ENCODE measurements at regions not wholly inside any gene's neighbourhood (a gene's known extent, or its start where the extent isn't known, plus 50 kb on each side); places are given as distances from the start of the nearest gene placed in this dataset.

GRCh38 chrX:25941087-25941486 is 197.1 kb upstream of the MAGEB18 start:
- H3K4me3 Mint-ChIP-seq: no peak overlapping the region
- Histone ChIP-seq H3K4me3 (ENCODE audit: low read length) (no peak overlapping the region), H3K4me1 (ENCODE audit: insufficient read depth, low read length) (no peaks in the 10 kb centered on the region), H3K27ac (ENCODE audit: low read depth in 1 of 2, low read length in 2 of 2) (no peak overlapping the region), H3K9me3 (ENCODE audit: control insufficient read depth in 1 of 2, insufficient read depth in 1 of 2, low read length in 2 of 2) (no peaks in the 10 kb centered on the region), H3K36me3 (ENCODE audit: insufficient read depth, low read length) (no peaks in the 10 kb centered on the region), H3K27me3 (ENCODE audit: control insufficient read depth in 1 of 2, insufficient read depth in 2 of 2, low read length in 2 of 2) (no peaks in the 10 kb centered on the region)
- H3K27ac Mint-ChIP-seq: no peak overlapping the region
- H3K9me3 Mint-ChIP-seq: peaks cover 6% of the 10 kb centered on the region
- no peaks in the 10 kb centered on the region for H3K27me3 Mint-ChIP-seq
- intact Hi-C loops (cut with DNase I, micrococcal nuclease): no loop called here
- H3K36me3 Mint-ChIP-seq (ENCODE audit: low read depth): no peaks in the 10 kb centered on the region
- ChIA-PET CTCF (no interaction called here), POLR2A (no interaction called here)
- no peak for DNase-seq
- H3K4me1 Mint-ChIP-seq (ENCODE audit: low read depth): no peaks in the 10 kb centered on the region
- no peak for TF ChIP-seq CTCF (IDR thresholded peaks at IDR 0.05)
- no peak for ATAC-seq (ENCODE audit: poor library complexity)

GRCh38 chrX:25941559-25942250 is 196.4 kb upstream of the MAGEB18 start:
- no peak for DNase-seq
- no peak for ATAC-seq (ENCODE audit: poor library complexity)
- Histone ChIP-seq H3K27me3 (ENCODE audit: control insufficient read depth in 1 of 2, insufficient read depth in 2 of 2, low read length in 2 of 2) (no peaks in the 10 kb centered on the region), H3K4me3 (ENCODE audit: low read length) (no peak overlapping the region), H3K27ac (ENCODE audit: low read depth in 1 of 2, low read length in 2 of 2) (no peak overlapping the region), H3K9me3 (ENCODE audit: control insufficient read depth in 1 of 2, insufficient read depth in 1 of 2, low read length in 2 of 2) (no peaks in the 10 kb centered on the region), H3K4me1 (ENCODE audit: insufficient read depth, low read length) (no peaks in the 10 kb centered on the region), H3K36me3 (ENCODE audit: insufficient read depth, low read length) (no peaks in the 10 kb centered on the region)
- H3K27ac Mint-ChIP-seq: no peak overlapping the region
- ChIA-PET CTCF (no interaction called here), POLR2A (no interaction called here)
- H3K4me1 Mint-ChIP-seq (ENCODE audit: low read depth): no peaks in the 10 kb centered on the region
- H3K4me3 Mint-ChIP-seq: no peak overlapping the region
- no peak for TF ChIP-seq CTCF (IDR thresholded peaks at IDR 0.05)
- no peaks in the 10 kb centered on the region for H3K36me3 Mint-ChIP-seq (ENCODE audit: low read depth)
- peaks cover 6% of the 10 kb centered on the region for H3K9me3 Mint-ChIP-seq
- H3K27me3 Mint-ChIP-seq: no peaks in the 10 kb centered on the region
- intact Hi-C loops (cut with DNase I, micrococcal nuclease): no loop called here

GRCh38 chrX:25968920-25969319 is 169.2 kb upstream of the MAGEB18 start:
- ATAC-seq (ENCODE audit: poor library complexity) (no peak), DNase-seq (no peak)
- Histone ChIP-seq H3K27me3 (ENCODE audit: control insufficient read depth in 1 of 2, insufficient read depth in 2 of 2, low read length in 2 of 2) (no peaks in the 10 kb centered on the region), H3K4me1 (ENCODE audit: insufficient read depth, low read length) (no peaks in the 10 kb centered on the region), H3K9me3 (ENCODE audit: control insufficient read depth in 1 of 2, insufficient read depth in 1 of 2, low read length in 2 of 2) (peaks cover 0 to 9% of the 10 kb centered on the region in 2 experiments), H3K4me3 (ENCODE audit: low read length) (no peak overlapping the region), H3K36me3 (ENCODE audit: insufficient read depth, low read length) (no peaks in the 10 kb centered on the region), H3K27ac (ENCODE audit: low read depth in 1 of 2, low read length in 2 of 2) (no peak overlapping the region)
- ChIA-PET POLR2A (no interaction called here), CTCF (no interaction called here)
- Mint-ChIP-seq H3K9me3 (peaks cover 11% of the 10 kb centered on the region), H3K27ac (no peak overlapping the region), H3K4me1 (ENCODE audit: low read depth) (no peaks in the 10 kb centered on the region), H3K4me3 (no peak overlapping the region), H3K27me3 (no peaks in the 10 kb centered on the region), H3K36me3 (ENCODE audit: low read depth) (no peaks in the 10 kb centered on the region)
- intact Hi-C loops (cut with DNase I, micrococcal nuclease): no loop called here
- no peak for TF ChIP-seq CTCF (IDR thresholded peaks at IDR 0.05)
